LNCaP clone FGC (cell line): ENCODE measurements at regions not wholly inside any gene's neighbourhood (a gene's known extent, or its start where the extent isn't known, plus 50 kb on each side); places are given as distances from the start of the nearest gene placed in this dataset.

Source experiments
- DNase-seq: peaks from one replicate; pipeline ENCODE4 v3.0.0-alpha.2; 2011; ENCODE audit warnings: low read depth
- H3K4me3 ChIP-seq: 2 replicates; pipeline ENCODE4 v1.5.1; 2011; ENCODE audit warnings: mild to moderate bottlenecking, low read depth, low read length, control low read depth
- CTCF ChIP-seq: IDR thresholded peaks from 2 replicates; pipeline ENCODE4 v1.5.1; 2012; ENCODE audit warnings: mild to moderate bottlenecking; ENCODE audit not compliant: control insufficient read depth, insufficient read depth; ENCODE audit errors: extremely low read depth

- no peak overlapping the region for H3K4me3 ChIP-seq
- no peak for DNase-seq
- TF ChIP-seq CTCF, result no peak
Measured at GRCh38 chr2:192245329-192245728, 50.6 kb upstream of the TMEFF2 start.
